GM19452 (cell line): ENCODE measurements at regions not wholly inside any gene's neighbourhood (a gene's known extent, or its start where the extent isn't known, plus 50 kb on each side); places are given as distances from the start of the nearest gene placed in this dataset.

Source experiments
- ATAC-seq: cut with Tn5 transposase; IDR thresholded peaks from one replicate; pipeline ENCODE4 v1.9.1; 2021; ENCODE audit not compliant: unreplicated experiment

- ATAC-seq = no peak
These were observed 763.5 kb upstream of the MAP3K7 start for GRCh38 chr6:91350146-91350908.

- ATAC-seq = no peak
These were observed 754.6 kb upstream of the MAP3K7 start for GRCh38 chr6:91341473-91341872.

GRCh38 chr6:91340896-91341395 lies 754.1 kb upstream of the MAP3K7 start:
- no peak for ATAC-seq

GRCh38 chr6:91337967-91338366 lies 751.1 kb upstream of the MAP3K7 start:
- ATAC-seq = no peak

GRCh38 chr6:91330896-91331295 lies 744.0 kb upstream of the MAP3K7 start:
- no peak for ATAC-seq

GRCh38 chr6:91328241-91328640 lies 741.4 kb upstream of the MAP3K7 start:
- ATAC-seq = no peak

GRCh38 chr6:91324711-91325110 lies 737.8 kb upstream of the MAP3K7 start:
- ATAC-seq = no peak

GRCh38 chr6:91317984-91318383 lies 731.1 kb upstream of the MAP3K7 start:
- ATAC-seq = no peak

GRCh38 chr6:91317247-91317835 lies 730.5 kb upstream of the MAP3K7 start:
- ATAC-seq = no peak

GRCh38 chr6:91310178-91310577 lies 723.3 kb upstream of the MAP3K7 start:
- ATAC-seq = no peak

- no peak for ATAC-seq
These were observed 718.9 kb upstream of the MAP3K7 start for GRCh38 chr6:91305755-91306154.

GRCh38 chr6:91304521-91304920 lies 717.6 kb upstream of the MAP3K7 start:
- ATAC-seq = no peak

GRCh38 chr6:91303326-91303725 lies 716.5 kb upstream of the MAP3K7 start:
- no peak for ATAC-seq

- no peak for ATAC-seq
These were observed 712.9 kb upstream of the MAP3K7 start for GRCh38 chr6:91299544-91300491.

- no peak for ATAC-seq
These were observed 711.8 kb upstream of the MAP3K7 start for GRCh38 chr6:91298543-91299145.

- no peak for ATAC-seq
These were observed 706.5 kb upstream of the MAP3K7 start for GRCh38 chr6:91293395-91293794.

GRCh38 chr6:91291071-91291470 lies 704.2 kb upstream of the MAP3K7 start:
- no peak for ATAC-seq

- no peak for ATAC-seq
These were observed 701.9 kb upstream of the MAP3K7 start for GRCh38 chr6:91288741-91289140.

GRCh38 chr6:91281901-91282300 lies 695.0 kb upstream of the MAP3K7 start:
- ATAC-seq = no peak

- no peak for ATAC-seq
These were observed 693.6 kb upstream of the MAP3K7 start for GRCh38 chr6:91280494-91280830.
